ENCODE measurements at regions not wholly inside any gene's neighbourhood (a gene's known extent, or its start where the extent isn't known, plus 50 kb on each side); places are given as distances from the start of the nearest gene placed in this dataset.

DNA sequence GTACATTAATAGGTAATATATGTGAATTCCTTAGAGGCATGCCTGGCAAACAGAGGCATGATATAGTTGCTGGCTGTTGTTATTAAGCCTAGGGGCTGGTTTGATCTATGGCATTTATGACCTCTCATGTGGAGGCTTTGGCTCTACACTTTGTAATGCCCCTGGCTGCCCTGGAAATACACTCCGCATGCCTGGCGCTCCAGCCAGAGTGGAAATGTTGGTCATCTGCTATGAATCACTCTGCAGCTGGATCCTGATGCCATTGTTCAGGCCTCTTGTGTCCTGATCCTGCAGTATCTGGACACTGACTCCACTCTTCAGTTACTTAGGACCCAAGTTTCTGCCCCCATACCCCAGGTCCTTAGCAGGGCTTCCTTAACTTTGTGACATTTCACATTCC, 200.5 kb upstream of the PCSK2 start:
- TF ChIP-seq, protein P1, sequence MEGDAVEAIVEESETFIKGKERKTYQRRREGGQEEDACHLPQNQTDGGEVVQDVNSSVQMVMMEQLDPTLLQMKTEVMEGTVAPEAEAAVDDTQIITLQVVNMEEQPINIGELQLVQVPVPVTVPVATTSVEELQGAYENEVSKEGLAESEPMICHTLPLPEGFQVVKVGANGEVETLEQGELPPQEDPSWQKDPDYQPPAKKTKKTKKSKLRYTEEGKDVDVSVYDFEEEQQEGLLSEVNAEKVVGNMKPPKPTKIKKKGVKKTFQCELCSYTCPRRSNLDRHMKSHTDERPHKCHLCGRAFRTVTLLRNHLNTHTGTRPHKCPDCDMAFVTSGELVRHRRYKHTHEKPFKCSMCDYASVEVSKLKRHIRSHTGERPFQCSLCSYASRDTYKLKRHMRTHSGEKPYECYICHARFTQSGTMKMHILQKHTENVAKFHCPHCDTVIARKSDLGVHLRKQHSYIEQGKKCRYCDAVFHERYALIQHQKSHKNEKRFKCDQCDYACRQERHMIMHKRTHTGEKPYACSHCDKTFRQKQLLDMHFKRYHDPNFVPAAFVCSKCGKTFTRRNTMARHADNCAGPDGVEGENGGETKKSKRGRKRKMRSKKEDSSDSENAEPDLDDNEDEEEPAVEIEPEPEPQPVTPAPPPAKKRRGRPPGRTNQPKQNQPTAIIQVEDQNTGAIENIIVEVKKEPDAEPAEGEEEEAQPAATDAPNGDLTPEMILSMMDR (IDR thresholded peaks at IDR 0.05; ENCODE audit: low read depth, low read length, missing control alignments), result no peak
- H3K27me3 ChIP-seq (replicated peaks), result no peaks in the 10 kb centered on the region
- in situ Hi-C loops (cut with HindIII; ENCODE audit: low pct_ligation_motif_present, low sequenced_read_pairs), result no loop called here
- H3K36me3 ChIP-seq (replicated peaks), result no peaks in the 10 kb centered on the region
- DNase-seq, result no peak
- no peak overlapping the region for H3K27ac ChIP-seq
- no peak overlapping the region for H3K4me3 ChIP-seq (ENCODE audit: low read depth, low read length)

DNA sequence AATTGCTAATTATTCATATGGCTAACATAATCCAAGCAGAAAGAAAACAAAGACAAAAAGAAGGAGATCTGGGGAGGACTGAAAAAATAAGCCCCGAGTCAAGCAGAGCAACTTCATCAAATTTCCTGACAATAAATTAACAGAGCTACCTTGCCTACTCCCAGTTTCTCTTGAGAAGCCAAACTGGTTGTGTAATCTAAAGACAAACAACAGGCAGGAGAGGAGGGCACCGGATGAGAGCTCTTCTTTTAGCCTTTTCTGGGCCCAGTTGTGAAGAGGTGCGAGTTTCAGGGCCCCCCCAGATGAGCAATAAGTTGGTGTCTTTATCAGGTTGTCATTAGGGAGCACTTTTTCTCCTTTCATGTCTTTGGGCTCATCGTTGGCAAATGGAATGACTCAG, 197.1 kb upstream of the PCSK2 start:
- TF ChIP-seq, protein P1 (IDR thresholded peaks at IDR 0.05; ENCODE audit: low read depth, low read length, missing control alignments), result no peak
- no peak overlapping the region for H3K4me3 ChIP-seq (ENCODE audit: low read depth, low read length)
- DNase-seq, result no peak
- in situ Hi-C loops (cut with HindIII; ENCODE audit: low pct_ligation_motif_present, low sequenced_read_pairs), result no loop called here
- no peak overlapping the region for H3K27ac ChIP-seq
- H3K36me3 ChIP-seq (replicated peaks), result no peaks in the 10 kb centered on the region
- H3K27me3 ChIP-seq (replicated peaks), result no peaks in the 10 kb centered on the region

DNA sequence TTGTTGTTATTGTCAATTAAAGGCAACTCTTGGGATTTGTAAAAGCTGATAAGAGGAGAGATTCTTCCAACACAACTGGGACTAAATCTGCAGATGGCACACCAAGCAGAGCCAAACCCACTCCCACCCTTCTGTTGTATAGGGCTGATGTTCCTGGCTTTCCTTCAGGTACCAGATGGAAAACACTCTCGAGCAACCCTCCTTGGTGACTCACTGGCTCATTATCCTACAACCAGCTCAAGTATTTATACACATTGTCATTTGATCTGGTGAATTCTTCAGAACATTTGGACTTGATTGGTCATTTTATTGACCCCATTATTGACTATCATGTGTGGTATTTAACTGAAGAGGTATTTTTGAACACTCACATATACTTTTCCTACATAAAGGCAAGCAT, 190.3 kb upstream of the PCSK2 start:
- TF ChIP-seq, protein P1 (IDR thresholded peaks at IDR 0.05; ENCODE audit: low read depth, low read length, missing control alignments), result no peak
- Histone ChIP-seq H3K27me3 (replicated peaks) (no peaks in the 10 kb centered on the region), H3K27ac (no peak overlapping the region), H3K4me3 (ENCODE audit: low read depth, low read length) (no peak overlapping the region), H3K36me3 (replicated peaks) (no peaks in the 10 kb centered on the region)
- in situ Hi-C loops (cut with HindIII; ENCODE audit: low pct_ligation_motif_present, low sequenced_read_pairs), result no loop called here
- DNase-seq, result no peak

DNA sequence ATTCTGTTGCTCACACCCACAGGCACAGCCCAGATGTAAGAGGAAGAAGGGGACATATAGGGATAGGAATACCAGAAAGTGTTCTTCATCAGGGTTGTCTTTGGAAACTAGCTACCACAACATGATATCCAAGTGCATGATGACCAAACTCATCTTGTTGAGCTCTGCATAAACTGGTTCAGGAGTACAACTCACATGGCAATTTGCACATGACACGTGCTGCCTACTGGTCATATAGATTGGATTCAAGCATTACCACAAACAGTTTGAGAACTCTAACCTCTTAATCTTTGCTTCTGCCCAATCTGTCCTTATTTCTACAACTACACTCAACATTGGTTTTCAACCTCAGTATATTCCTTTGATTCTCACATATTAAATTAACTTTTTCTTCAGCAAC, 184.7 kb upstream of the PCSK2 start:
- DNase-seq, result no peak
- Histone ChIP-seq H3K27me3 (replicated peaks) (no peaks in the 10 kb centered on the region), H3K27ac (no peak overlapping the region), H3K36me3 (replicated peaks) (no peaks in the 10 kb centered on the region), H3K4me3 (ENCODE audit: low read depth, low read length) (no peak overlapping the region)
- in situ Hi-C loops (cut with HindIII; ENCODE audit: low pct_ligation_motif_present, low sequenced_read_pairs), result no loop called here
- TF ChIP-seq, protein P1 (IDR thresholded peaks at IDR 0.05; ENCODE audit: low read depth, low read length, missing control alignments), result no peak

DNA sequence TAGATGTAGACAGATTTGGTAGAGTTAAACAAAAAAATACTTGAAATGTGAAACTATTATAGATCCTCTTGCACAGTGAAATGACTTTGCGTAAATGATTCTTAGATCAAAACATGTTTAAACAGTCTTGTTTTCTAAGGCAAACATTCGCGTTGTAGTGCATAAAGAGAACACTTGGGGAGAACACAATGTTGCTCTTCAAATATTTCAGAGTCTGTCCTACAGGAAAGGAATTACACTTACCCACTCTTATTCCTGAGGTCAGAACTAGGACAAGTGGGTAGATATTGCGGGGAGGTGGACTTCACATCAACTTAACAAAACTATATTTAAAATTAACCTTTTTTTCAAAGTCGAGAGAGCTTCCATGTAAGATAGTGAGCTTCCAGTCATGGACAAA, 183.5 kb upstream of the PCSK2 start:
- TF ChIP-seq, protein P1 (IDR thresholded peaks at IDR 0.05; ENCODE audit: low read depth, low read length, missing control alignments), result no peak
- H3K27me3 ChIP-seq (replicated peaks), result no peaks in the 10 kb centered on the region
- in situ Hi-C loops (cut with HindIII; ENCODE audit: low pct_ligation_motif_present, low sequenced_read_pairs), result no loop called here
- no peaks in the 10 kb centered on the region for H3K36me3 ChIP-seq (replicated peaks)
- no peak overlapping the region for H3K4me3 ChIP-seq (ENCODE audit: low read depth, low read length)
- DNase-seq, result no peak
- no peak overlapping the region for H3K27ac ChIP-seq

DNA sequence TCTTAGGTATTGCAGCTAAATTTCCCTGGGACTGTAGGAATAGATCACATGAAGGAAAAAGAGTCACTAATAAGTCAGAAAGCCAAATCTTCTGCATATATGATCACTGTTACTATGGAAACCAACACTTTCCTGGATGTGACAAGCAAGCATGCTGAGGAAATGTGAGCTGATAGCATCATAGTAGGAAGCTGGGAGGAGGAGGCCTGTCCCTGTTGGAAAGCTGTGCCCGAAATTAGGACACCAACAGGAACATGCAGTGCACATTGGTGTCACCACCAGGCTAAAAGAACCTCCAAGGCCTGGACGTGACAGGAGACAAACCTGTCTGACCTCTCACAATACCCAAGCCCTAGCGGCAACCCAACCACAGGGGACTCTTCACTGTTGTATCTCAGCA, 181.9 kb upstream of the PCSK2 start:
- Histone ChIP-seq H3K27me3 (replicated peaks) (no peaks in the 10 kb centered on the region), H3K27ac (no peak overlapping the region), H3K36me3 (replicated peaks) (no peaks in the 10 kb centered on the region), H3K4me3 (ENCODE audit: low read depth, low read length) (no peak overlapping the region)
- TF ChIP-seq, protein P1 (IDR thresholded peaks at IDR 0.05; ENCODE audit: low read depth, low read length, missing control alignments), result no peak
- DNase-seq, result no peak
- in situ Hi-C loops (cut with HindIII; ENCODE audit: low pct_ligation_motif_present, low sequenced_read_pairs), result no loop called here

All from brain microvascular endothelial cell (primary cell).